HEK293 (cell line): ENCODE measurements at regions not wholly inside any gene's neighbourhood (a gene's known extent, or its start where the extent isn't known, plus 50 kb on each side); places are given as distances from the start of the nearest gene placed in this dataset.

Source experiments
- CTCF ChIA-PET: fragments of 350-600 bp; formaldehyde crosslinking; extraction: SDS; loops from one replicate; lab custom pipeline; 2021; ENCODE audit warnings: antibody characterized with exemption; lab: Yijun Ruan, JAX
- POLR2A ChIA-PET: fragments of 300-600 bp; formaldehyde crosslinking; extraction: SDS; loops from one replicate; lab custom pipeline; 2020; ENCODE audit warnings: antibody characterized with exemption, inconsistent platforms; lab: Yijun Ruan, JAX
- H3K27ac ChIP-seq: fragments of 200-500 bp; sonication (Bioruptor generic); 2 replicates; pipeline ENCODE4 v1.5.1; 2014; ENCODE audit warnings: low read depth, low read length, control low read depth, inconsistent platforms; ENCODE audit errors: extremely low read depth
- H3K36me3 ChIP-seq, 2 experiments: fragments of 200-500 bp in 1 of 2; sonication (Bioruptor generic) in 1 of 2; 1 replicate in 1 of 2; 2 replicates in 1 of 2; pipeline ENCODE4 v1.5.1; 2014 to 2017; ENCODE audit warnings: inconsistent platforms in 2 of 2, low read length in 2 of 2; ENCODE audit not compliant: control insufficient read depth in 2 of 2, insufficient read depth in 1 of 2
- H3K4me1 ChIP-seq: fragments of 200-500 bp; sonication (Bioruptor generic); 2 replicates; pipeline ENCODE4 v1.5.1; 2014; ENCODE audit warnings: mild to moderate bottlenecking, low read length, inconsistent platforms; ENCODE audit not compliant: control insufficient read depth, insufficient read depth
- H3K4me3 ChIP-seq: 2 replicates; pipeline ENCODE4 v1.5.1; 2011; ENCODE audit warnings: low read depth, mild to moderate bottlenecking, control low read depth, low read length, moderate library complexity
- H3K9me3 ChIP-seq: fragments of 200-500 bp; sonication (Bioruptor generic); 2 replicates; pipeline ENCODE4 v1.5.1; 2014; ENCODE audit warnings: low read depth, low read length, inconsistent platforms; ENCODE audit not compliant: control insufficient read depth, insufficient read depth
- GLIS2 ChIP-seq: fragments of 450-650 bp; formaldehyde crosslinking; IDR thresholded peaks from 2 replicates; pipeline ENCODE4 v1.5.1; 2016; ENCODE audit warnings: missing biosample characterization, missing genetic modification characterization
- OSR2 ChIP-seq: fragments of 450-650 bp; formaldehyde crosslinking; IDR thresholded peaks from 2 replicates; pipeline ENCODE4 v1.5.1; 2016; ENCODE audit warnings: missing biosample characterization, missing genetic modification characterization
- PRDM1 ChIP-seq: fragments of 450-650 bp; formaldehyde crosslinking; IDR thresholded peaks from 2 replicates; pipeline ENCODE4; 2016; ENCODE audit warnings: missing biosample characterization, missing genetic modification characterization
- ZBTB20 ChIP-seq: fragments of 450-650 bp; formaldehyde crosslinking; IDR thresholded peaks from 2 replicates; pipeline ENCODE4 v1.5.1; 2016; ENCODE audit warnings: missing biosample characterization, missing genetic modification characterization
- ZNF146 ChIP-seq: fragments of 450-650 bp; formaldehyde crosslinking; IDR thresholded peaks from 2 replicates; pipeline ENCODE4 v1.5.1; 2016; ENCODE audit warnings: missing biosample characterization, missing genetic modification characterization
- ZNF214 ChIP-seq: fragments of 450-650 bp; formaldehyde crosslinking; IDR thresholded peaks from 2 replicates; pipeline ENCODE4 v1.5.1; 2017; ENCODE audit warnings: missing biosample characterization, mild to moderate bottlenecking, missing genetic modification characterization, borderline replicate concordance
- ZNF23 ChIP-seq: fragments of 450-650 bp; formaldehyde crosslinking; IDR thresholded peaks from 2 replicates; pipeline ENCODE4 v1.5.1; 2016; ENCODE audit warnings: missing biosample characterization, missing genetic modification characterization, borderline replicate concordance
- ZNF302 ChIP-seq: fragments of 450-650 bp; formaldehyde crosslinking; IDR thresholded peaks from 2 replicates; pipeline ENCODE4 v1.5.1; 2016; ENCODE audit warnings: missing biosample characterization, missing genetic modification characterization, low read depth
- ZNF394 ChIP-seq: fragments of 450-650 bp; formaldehyde crosslinking; IDR thresholded peaks from 2 replicates; pipeline ENCODE4 v1.5.1; 2016; ENCODE audit warnings: missing biosample characterization, missing genetic modification characterization, mild to moderate bottlenecking, moderate library complexity, borderline replicate concordance
- ZNF514 ChIP-seq: fragments of 450-650 bp; formaldehyde crosslinking; IDR thresholded peaks from 2 replicates; pipeline ENCODE4 v1.5.1; 2016; ENCODE audit warnings: missing biosample characterization, missing genetic modification characterization
- ZNF544 ChIP-seq: fragments of 450-650 bp; formaldehyde crosslinking; IDR thresholded peaks from 2 replicates; pipeline ENCODE4 v1.5.0; 2017; ENCODE audit warnings: missing biosample characterization, missing genetic modification characterization
- ZNF621 ChIP-seq: fragments of 450-650 bp; formaldehyde crosslinking; IDR thresholded peaks from 2 replicates; pipeline ENCODE4 v1.5.1; 2017; ENCODE audit warnings: missing biosample characterization, missing genetic modification characterization
- ZNF664 ChIP-seq: fragments of 450-650 bp; formaldehyde crosslinking; IDR thresholded peaks from 2 replicates; pipeline ENCODE4 v1.5.1; 2016; ENCODE audit warnings: missing biosample characterization, missing genetic modification characterization
- ZNF701 ChIP-seq: fragments of 450-650 bp; formaldehyde crosslinking; IDR thresholded peaks from 2 replicates; pipeline ENCODE4 v1.5.1; 2016; ENCODE audit warnings: missing biosample characterization, missing genetic modification characterization
- ZNF76 ChIP-seq: fragments of 450-650 bp; formaldehyde crosslinking; IDR thresholded peaks from 2 replicates; pipeline ENCODE4; 2016; ENCODE audit warnings: low read depth, missing biosample characterization, missing genetic modification characterization, borderline replicate concordance
- ZNF792 ChIP-seq: fragments of 450-650 bp; formaldehyde crosslinking; IDR thresholded peaks from 2 replicates; pipeline ENCODE4 v1.5.1; 2016; ENCODE audit warnings: missing biosample characterization, missing genetic modification characterization
- ZNF830 ChIP-seq: fragments of 450-650 bp; IDR thresholded peaks from 2 replicates; pipeline ENCODE4 v1.5.0; 2018; ENCODE audit warnings: missing biosample characterization, missing genetic modification characterization, low read depth, mild to moderate bottlenecking, moderate library complexity
- ZNF837 ChIP-seq: fragments of 450-650 bp; formaldehyde crosslinking; IDR thresholded peaks from 2 replicates; pipeline ENCODE4 v1.5.1; 2016; ENCODE audit warnings: missing biosample characterization, missing genetic modification characterization
- TF ChIP-seq, protein P1 (sequence below): fragments of 450-650 bp; formaldehyde crosslinking; IDR thresholded peaks from 2 replicates; pipeline ENCODE4 v1.5.1; 2017; ENCODE audit warnings: missing biosample characterization, missing genetic modification characterization
- TF ChIP-seq, protein P2 (sequence below): fragments of 450-650 bp; formaldehyde crosslinking; IDR thresholded peaks from 2 replicates; pipeline ENCODE4 v1.5.1; 2016; ENCODE audit warnings: missing biosample characterization, missing genetic modification characterization, borderline replicate concordance
- TF ChIP-seq, protein P3 (sequence below): fragments of 450-650 bp; formaldehyde crosslinking; IDR thresholded peaks from 2 replicates; pipeline ENCODE4 v1.5.1; 2017; ENCODE audit warnings: missing biosample characterization, missing genetic modification characterization
- TF ChIP-seq, protein P4 (sequence below): fragments of 450-650 bp; formaldehyde crosslinking; IDR thresholded peaks from 2 replicates; pipeline ENCODE4 v1.5.1; 2016; ENCODE audit warnings: missing biosample characterization, missing genetic modification characterization, low read depth

DNA sequence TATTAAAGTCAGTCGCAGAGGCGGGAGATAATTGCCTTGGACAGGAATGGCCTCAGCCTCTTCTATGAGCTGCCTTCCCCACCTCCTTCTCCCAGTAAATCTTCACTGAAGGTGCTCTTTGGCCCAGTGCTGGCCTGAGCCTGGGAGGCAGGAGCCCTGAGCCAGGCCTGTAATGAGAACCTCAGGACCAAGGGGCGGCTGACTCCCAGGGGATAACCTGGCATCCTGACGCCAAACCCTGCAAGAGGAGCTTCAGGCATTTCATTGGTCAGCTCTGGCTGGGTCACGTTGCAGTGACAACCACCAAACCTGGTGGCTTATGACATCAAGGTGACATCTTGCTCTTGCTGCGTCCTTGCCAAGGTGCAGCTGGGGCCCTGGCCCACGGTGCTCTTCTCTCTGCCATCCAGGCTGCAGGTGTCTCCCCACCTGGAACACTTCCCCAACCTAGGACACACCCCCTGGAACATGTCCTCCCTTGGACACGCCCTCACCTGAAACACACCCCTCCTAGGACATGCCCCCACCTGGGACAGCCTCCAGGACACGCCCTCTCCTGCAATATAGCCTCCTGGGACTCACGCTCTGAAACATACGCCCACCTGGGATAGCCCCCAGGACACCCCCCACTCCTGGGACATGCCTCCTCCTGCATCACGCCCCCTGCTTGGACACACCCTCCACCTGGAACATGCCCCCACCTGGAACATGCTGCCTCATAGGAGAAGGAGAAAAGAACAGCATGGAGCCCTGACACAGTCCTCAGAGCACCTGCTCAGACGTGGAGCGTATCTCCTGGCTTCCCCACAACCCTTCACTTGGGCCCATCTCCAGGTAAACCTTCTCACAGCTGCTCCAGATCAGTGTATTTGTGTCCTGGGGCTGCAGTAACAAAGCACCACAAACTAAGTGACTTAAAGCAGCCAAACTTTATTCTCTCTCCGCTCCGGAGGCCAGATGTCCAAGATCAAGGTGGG is 333.6 kb downstream of the NPHP4 start:
- H3K9me3 ChIP-seq, result no peaks in the 10 kb centered on the region
- no peak overlapping the region for H3K4me3 ChIP-seq
- POLR2A ChIA-PET, result no interaction called here
- no peak overlapping the region for H3K27ac ChIP-seq
- no peaks in the 10 kb centered on the region for H3K36me3 ChIP-seq
- TF ChIP-seq ZNF76 (tag by site-specific recombination) (no peak), PRDM1 (no peak), ZNF23 (tag by site-specific recombination) (no peak), ZNF302 (tag by site-specific recombination) (no peak), ZNF214 (no peak), ZNF544 (tag by site-specific recombination) (no peak)
- no peaks in the 10 kb centered on the region for H3K4me1 ChIP-seq
- CTCF ChIA-PET, result no interaction called here

DNA sequence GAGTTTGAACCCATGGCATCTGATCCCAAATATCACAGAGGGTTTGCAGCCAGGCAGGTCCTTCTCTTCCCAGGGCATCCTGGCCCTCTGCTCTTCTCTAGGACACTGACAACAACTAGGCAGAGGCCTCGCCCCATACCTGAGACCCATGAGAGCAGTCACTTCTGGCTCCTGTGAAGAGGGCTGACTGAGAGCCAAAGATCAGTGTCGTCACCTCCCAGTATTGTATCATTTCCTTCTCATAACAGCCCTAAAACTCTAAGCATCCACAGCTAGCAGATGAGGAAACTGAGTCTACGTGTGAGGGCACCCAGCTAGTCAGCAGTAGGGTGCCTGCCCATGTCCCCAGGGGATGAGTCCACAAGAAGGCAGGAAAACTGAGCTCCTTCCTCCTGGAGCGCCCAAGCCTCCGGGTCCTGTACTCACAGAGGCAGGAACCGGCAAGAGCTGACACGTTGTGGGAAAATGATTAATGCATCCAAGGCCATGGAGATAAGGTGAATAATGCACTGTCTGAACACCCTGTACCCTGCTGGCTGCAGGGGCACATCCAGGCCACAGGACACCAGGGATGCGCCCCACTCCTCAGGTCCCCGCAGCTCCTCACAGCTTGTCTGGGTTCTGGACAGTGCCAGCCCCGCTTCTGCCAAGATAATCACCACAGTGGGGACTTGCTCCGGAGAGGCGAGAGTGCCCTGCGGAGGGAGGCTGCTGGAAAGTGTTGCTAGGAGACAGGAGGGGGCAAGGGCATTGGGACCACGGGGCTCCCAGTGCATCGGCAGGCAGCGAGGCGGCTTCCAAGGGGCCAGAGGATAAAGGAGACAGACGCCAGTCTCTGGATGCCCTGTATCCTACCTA is 340.0 kb downstream of the NPHP4 start:
- Histone ChIP-seq H3K4me3 (no peak overlapping the region), H3K36me3 (no peaks in the 10 kb centered on the region), H3K27ac (no peak overlapping the region), H3K9me3 (no peaks in the 10 kb centered on the region), H3K4me1 (no peaks in the 10 kb centered on the region)
- ChIA-PET POLR2A (no interaction called here), CTCF (interaction anchor here (0.6 kb wide), 1 partner anchor 263 kb away, joined by 5 read pairs; no protein-coding TSS in a partner anchor)
- TF ChIP-seq GLIS2 (tag by site-specific recombination) (no peak), ZNF701 (tag by site-specific recombination) (no peak), ZBTB20 (tag by site-specific recombination) (no peak), OSR2 (no peak), ZNF792 (tag by site-specific recombination) (no peak), ZNF514 (tag by site-specific recombination) (no peak), ZNF664 (tag by site-specific recombination) (no peak), ZNF830 (tag by site-specific recombination) (no peak), ZNF394 (tag by site-specific recombination) (no peak), ZNF837 (tag by site-specific recombination) (no peak), ZNF214 (no peak), ZNF621 (tag by site-specific recombination) (no peak), ZNF146 (tag by site-specific recombination) (no peak)
- TF ChIP-seq, protein P1, sequence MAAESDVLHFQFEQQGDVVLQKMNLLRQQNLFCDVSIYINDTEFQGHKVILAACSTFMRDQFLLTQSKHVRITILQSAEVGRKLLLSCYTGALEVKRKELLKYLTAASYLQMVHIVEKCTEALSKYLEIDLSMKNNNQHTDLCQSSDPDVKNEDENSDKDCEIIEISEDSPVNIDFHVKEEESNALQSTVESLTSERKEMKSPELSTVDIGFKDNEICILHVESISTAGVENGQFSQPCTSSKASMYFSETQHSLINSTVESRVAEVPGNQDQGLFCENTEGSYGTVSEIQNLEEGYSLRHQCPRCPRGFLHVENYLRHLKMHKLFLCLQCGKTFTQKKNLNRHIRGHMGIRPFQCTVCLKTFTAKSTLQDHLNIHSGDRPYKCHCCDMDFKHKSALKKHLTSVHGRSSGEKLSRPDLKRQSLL, result no peak
- TF ChIP-seq, protein P2, sequence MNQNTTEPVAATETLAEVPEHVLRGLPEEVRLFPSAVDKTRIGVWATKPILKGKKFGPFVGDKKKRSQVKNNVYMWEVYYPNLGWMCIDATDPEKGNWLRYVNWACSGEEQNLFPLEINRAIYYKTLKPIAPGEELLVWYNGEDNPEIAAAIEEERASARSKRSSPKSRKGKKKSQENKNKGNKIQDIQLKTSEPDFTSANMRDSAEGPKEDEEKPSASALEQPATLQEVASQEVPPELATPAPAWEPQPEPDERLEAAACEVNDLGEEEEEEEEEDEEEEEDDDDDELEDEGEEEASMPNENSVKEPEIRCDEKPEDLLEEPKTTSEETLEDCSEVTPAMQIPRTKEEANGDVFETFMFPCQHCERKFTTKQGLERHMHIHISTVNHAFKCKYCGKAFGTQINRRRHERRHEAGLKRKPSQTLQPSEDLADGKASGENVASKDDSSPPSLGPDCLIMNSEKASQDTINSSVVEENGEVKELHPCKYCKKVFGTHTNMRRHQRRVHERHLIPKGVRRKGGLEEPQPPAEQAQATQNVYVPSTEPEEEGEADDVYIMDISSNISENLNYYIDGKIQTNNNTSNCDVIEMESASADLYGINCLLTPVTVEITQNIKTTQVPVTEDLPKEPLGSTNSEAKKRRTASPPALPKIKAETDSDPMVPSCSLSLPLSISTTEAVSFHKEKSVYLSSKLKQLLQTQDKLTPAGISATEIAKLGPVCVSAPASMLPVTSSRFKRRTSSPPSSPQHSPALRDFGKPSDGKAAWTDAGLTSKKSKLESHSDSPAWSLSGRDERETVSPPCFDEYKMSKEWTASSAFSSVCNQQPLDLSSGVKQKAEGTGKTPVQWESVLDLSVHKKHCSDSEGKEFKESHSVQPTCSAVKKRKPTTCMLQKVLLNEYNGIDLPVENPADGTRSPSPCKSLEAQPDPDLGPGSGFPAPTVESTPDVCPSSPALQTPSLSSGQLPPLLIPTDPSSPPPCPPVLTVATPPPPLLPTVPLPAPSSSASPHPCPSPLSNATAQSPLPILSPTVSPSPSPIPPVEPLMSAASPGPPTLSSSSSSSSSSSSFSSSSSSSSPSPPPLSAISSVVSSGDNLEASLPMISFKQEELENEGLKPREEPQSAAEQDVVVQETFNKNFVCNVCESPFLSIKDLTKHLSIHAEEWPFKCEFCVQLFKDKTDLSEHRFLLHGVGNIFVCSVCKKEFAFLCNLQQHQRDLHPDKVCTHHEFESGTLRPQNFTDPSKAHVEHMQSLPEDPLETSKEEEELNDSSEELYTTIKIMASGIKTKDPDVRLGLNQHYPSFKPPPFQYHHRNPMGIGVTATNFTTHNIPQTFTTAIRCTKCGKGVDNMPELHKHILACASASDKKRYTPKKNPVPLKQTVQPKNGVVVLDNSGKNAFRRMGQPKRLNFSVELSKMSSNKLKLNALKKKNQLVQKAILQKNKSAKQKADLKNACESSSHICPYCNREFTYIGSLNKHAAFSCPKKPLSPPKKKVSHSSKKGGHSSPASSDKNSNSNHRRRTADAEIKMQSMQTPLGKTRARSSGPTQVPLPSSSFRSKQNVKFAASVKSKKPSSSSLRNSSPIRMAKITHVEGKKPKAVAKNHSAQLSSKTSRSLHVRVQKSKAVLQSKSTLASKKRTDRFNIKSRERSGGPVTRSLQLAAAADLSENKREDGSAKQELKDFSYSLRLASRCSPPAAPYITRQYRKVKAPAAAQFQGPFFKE (tag by site-specific recombination), result no peak
- TF ChIP-seq, protein P3, sequence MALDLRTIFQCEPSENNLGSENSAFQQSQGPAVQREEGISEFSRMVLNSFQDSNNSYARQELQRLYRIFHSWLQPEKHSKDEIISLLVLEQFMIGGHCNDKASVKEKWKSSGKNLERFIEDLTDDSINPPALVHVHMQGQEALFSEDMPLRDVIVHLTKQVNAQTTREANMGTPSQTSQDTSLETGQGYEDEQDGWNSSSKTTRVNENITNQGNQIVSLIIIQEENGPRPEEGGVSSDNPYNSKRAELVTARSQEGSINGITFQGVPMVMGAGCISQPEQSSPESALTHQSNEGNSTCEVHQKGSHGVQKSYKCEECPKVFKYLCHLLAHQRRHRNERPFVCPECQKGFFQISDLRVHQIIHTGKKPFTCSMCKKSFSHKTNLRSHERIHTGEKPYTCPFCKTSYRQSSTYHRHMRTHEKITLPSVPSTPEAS (tag by site-specific recombination), result no peak
- TF ChIP-seq, protein P4, sequence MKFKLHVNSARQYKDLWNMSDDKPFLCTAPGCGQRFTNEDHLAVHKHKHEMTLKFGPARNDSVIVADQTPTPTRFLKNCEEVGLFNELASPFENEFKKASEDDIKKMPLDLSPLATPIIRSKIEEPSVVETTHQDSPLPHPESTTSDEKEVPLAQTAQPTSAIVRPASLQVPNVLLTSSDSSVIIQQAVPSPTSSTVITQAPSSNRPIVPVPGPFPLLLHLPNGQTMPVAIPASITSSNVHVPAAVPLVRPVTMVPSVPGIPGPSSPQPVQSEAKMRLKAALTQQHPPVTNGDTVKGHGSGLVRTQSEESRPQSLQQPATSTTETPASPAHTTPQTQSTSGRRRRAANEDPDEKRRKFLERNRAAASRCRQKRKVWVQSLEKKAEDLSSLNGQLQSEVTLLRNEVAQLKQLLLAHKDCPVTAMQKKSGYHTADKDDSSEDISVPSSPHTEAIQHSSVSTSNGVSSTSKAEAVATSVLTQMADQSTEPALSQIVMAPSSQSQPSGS, result no peak
